Upper lobe of right lung (tissue), 1 donor: ENCODE measurements at regions not wholly inside any gene's neighbourhood (a gene's known extent, or its start where the extent isn't known, plus 50 kb on each side); places are given as distances from the start of the nearest gene placed in this dataset.

Source experiments
- ATAC-seq: fragments of 200-7000 bp; cut with Tn5 transposase; one replicate; pipeline ENCODE4 v1.9.1; 2020; ENCODE audit warnings: mild to moderate bottlenecking, moderate library complexity
- DNase-seq: peaks from one replicate; pipeline ENCODE4 v3.0.0-alpha.2; 2020
- H3K27ac ChIP-seq: fragments of 200-600 bp; one replicate; pipeline ENCODE4 v1.8.0; 2022
- H3K27me3 ChIP-seq: fragments of 200-600 bp; one replicate; pipeline ENCODE4 v1.8.0; 2022; ENCODE audit warnings: mild to moderate bottlenecking
- H3K36me3 ChIP-seq: fragments of 200-600 bp; one replicate; pipeline ENCODE4 v1.8.0; 2022
- H3K4me1 ChIP-seq: fragments of 200-600 bp; one replicate; pipeline ENCODE4 v1.8.0; 2022
- H3K4me3 ChIP-seq: fragments of 200-600 bp; one replicate; pipeline ENCODE4 v1.8.0; 2022; ENCODE audit warnings: mild to moderate bottlenecking
- H3K9me3 ChIP-seq: fragments of 200-600 bp; one replicate; pipeline ENCODE4 v1.8.0; 2022
- CTCF ChIP-seq: fragments of 200-600 bp; IDR thresholded peaks from one replicate; pipeline ENCODE4 v1.8.0; 2022; ENCODE audit warnings: antibody characterized with exemption
- intact Hi-C: fragments of 100-400 bp; cut with DNase I; formaldehyde crosslinking; loops from one replicate; pipeline ENCODE4 v1.11.0; 2022
- donor health status: DM: no; HTN: yes; CAD: no; lungs with severe emphysema.

- ATAC-seq: no peak
- intact Hi-C loops: no loop called here
- peaks cover 12% of the 10 kb centered on the region for H3K4me1 ChIP-seq
- no peaks in the 10 kb centered on the region for H3K36me3 ChIP-seq
- DNase-seq: no peak
- no peaks in the 10 kb centered on the region for H3K27me3 ChIP-seq
- H3K27ac ChIP-seq: no peak overlapping the region
- no peaks in the 10 kb centered on the region for H3K9me3 ChIP-seq
- no peak overlapping the region for H3K4me3 ChIP-seq
- no peak for TF ChIP-seq CTCF
Measured at GRCh38 chr4:14177987-14178386, 550.5 kb upstream of the BOD1L1 start.

GRCh38 chr4:14178421-14178820, 550.9 kb upstream of the BOD1L1 start:
- no peaks in the 10 kb centered on the region for H3K9me3 ChIP-seq
- peaks cover 12% of the 10 kb centered on the region for H3K4me1 ChIP-seq
- ATAC-seq: peak; percentile 39
- H3K36me3 ChIP-seq: no peaks in the 10 kb centered on the region
- no peak overlapping the region for H3K4me3 ChIP-seq
- no peak for TF ChIP-seq CTCF
- no peak for DNase-seq
- intact Hi-C loops: no loop called here
- no peaks in the 10 kb centered on the region for H3K27me3 ChIP-seq
- H3K27ac ChIP-seq: no peak overlapping the region

- no peak for DNase-seq
- intact Hi-C loops: no loop called here
- H3K27ac ChIP-seq: no peak overlapping the region
- H3K27me3 ChIP-seq: no peaks in the 10 kb centered on the region
- H3K4me1 ChIP-seq: peaks cover 12% of the 10 kb centered on the region
- H3K4me3 ChIP-seq: no peak overlapping the region
- H3K36me3 ChIP-seq: no peaks in the 10 kb centered on the region
- H3K9me3 ChIP-seq: no peaks in the 10 kb centered on the region
- ATAC-seq: no peak
- no peak for TF ChIP-seq CTCF
Measured at GRCh38 chr4:14180166-14180565, 552.6 kb upstream of the BOD1L1 start.

- Histone ChIP-seq H3K27ac (no peak overlapping the region), H3K36me3 (no peaks in the 10 kb centered on the region), H3K4me3 (no peak overlapping the region), H3K4me1 (peaks cover 12% of the 10 kb centered on the region), H3K27me3 (no peaks in the 10 kb centered on the region), H3K9me3 (no peaks in the 10 kb centered on the region)
- DNase-seq: no peak
- TF ChIP-seq CTCF: no peak
- intact Hi-C loops: no loop called here
- ATAC-seq: no peak
Measured at GRCh38 chr4:14180983-14181601, 553.6 kb upstream of the BOD1L1 start.

GRCh38 chr4:14182148-14182547, 554.6 kb upstream of the BOD1L1 start:
- DNase-seq (no peak), ATAC-seq (no peak)
- no peak overlapping the region for H3K27ac ChIP-seq
- H3K36me3 ChIP-seq: no peaks in the 10 kb centered on the region
- intact Hi-C loops: no loop called here
- no peak for TF ChIP-seq CTCF
- no peaks in the 10 kb centered on the region for H3K9me3 ChIP-seq
- peaks cover 12% of the 10 kb centered on the region for H3K4me1 ChIP-seq
- H3K27me3 ChIP-seq: no peaks in the 10 kb centered on the region
- H3K4me3 ChIP-seq: no peak overlapping the region

GRCh38 chr4:14184265-14184664, 556.7 kb upstream of the BOD1L1 start:
- no peak overlapping the region for H3K27ac ChIP-seq

More at GRCh38 chr4:14184265-14184664, 556.7 kb upstream of the BOD1L1 start:
- H3K4me3 ChIP-seq: no peak overlapping the region
- no peaks in the 10 kb centered on the region for H3K27me3 ChIP-seq
- no peak for DNase-seq
- intact Hi-C loops: no loop called here
- no peaks in the 10 kb centered on the region for H3K4me1 ChIP-seq
- H3K9me3 ChIP-seq: no peaks in the 10 kb centered on the region
- no peak for ATAC-seq
- TF ChIP-seq CTCF: no peak
- H3K36me3 ChIP-seq: no peaks in the 10 kb centered on the region
